HuH-7 (cell line): ENCODE measurements at regions not wholly inside any gene's neighbourhood (a gene's known extent, or its start where the extent isn't known, plus 50 kb on each side); places are given as distances from the start of the nearest gene placed in this dataset.
"Not testable (repeated sequence)": the region's sequence is repeated elsewhere in the genome, so short reads cannot be mapped to it uniquely, and the experiment has no call there.

Experiments
- DNase-seq: peaks from one replicate; pipeline ENCODE4 v3.0.0; 2011; ENCODE audit warnings: low spot score

GRCh38 chr5:109630093-109630492 lies 59.6 kb upstream of the MAN2A1 start:
- no peak for DNase-seq

GRCh38 chr5:109628591-109628990 lies 61.1 kb upstream of the MAN2A1 start:
- DNase-seq, result no peak

GRCh38 chr5:109621266-109621665 lies 68.5 kb upstream of the MAN2A1 start:
- not testable (repeated sequence) for DNase-seq

- no peak for DNase-seq
Observed at GRCh38 chr5:109620651-109621050, 69.1 kb upstream of the MAN2A1 start.

GRCh38 chr5:109619606-109620005 lies 70.1 kb upstream of the MAN2A1 start:
- no peak for DNase-seq

- DNase-seq, result no peak
Observed at GRCh38 chr5:109619021-109619460, 70.7 kb upstream of the MAN2A1 start.

- DNase-seq, result no peak
Observed at GRCh38 chr5:109614981-109615380, 74.7 kb upstream of the MAN2A1 start.

- no peak for DNase-seq
Observed at GRCh38 chr5:109614301-109614700, 75.4 kb upstream of the MAN2A1 start.

- DNase-seq, result no peak
Observed at GRCh38 chr5:109612278-109612905, 77.3 kb upstream of the MAN2A1 start.

- DNase-seq, result no peak
Observed at GRCh38 chr5:109611505-109611904, 78.2 kb upstream of the MAN2A1 start.

GRCh38 chr5:109611061-109611460 lies 78.7 kb upstream of the MAN2A1 start:
- no peak for DNase-seq

- DNase-seq, result no peak
Observed at GRCh38 chr5:109610581-109610980, 79.1 kb upstream of the MAN2A1 start.

- DNase-seq, result no peak
Observed at GRCh38 chr5:109605207-109605730, 84.5 kb upstream of the MAN2A1 start.

- DNase-seq, result no peak
Observed at GRCh38 chr5:109604758-109605157, 85.0 kb upstream of the MAN2A1 start.

GRCh38 chr5:109601736-109602135 lies 88.0 kb upstream of the MAN2A1 start:
- DNase-seq, result no peak

- DNase-seq, result no peak
Observed at GRCh38 chr5:109597893-109598292, 91.8 kb upstream of the MAN2A1 start.

- no peak for DNase-seq
Observed at GRCh38 chr5:109594217-109594616, 95.5 kb upstream of the MAN2A1 start.

GRCh38 chr5:109590799-109591198 lies 98.9 kb upstream of the MAN2A1 start:
- DNase-seq, result no peak

- no peak for DNase-seq
Observed at GRCh38 chr5:109589986-109590385, 99.7 kb upstream of the MAN2A1 start.

GRCh38 chr5:109589239-109589638 lies 100.5 kb upstream of the MAN2A1 start:
- no peak for DNase-seq

GRCh38 chr5:109588281-109589035 lies 101.3 kb upstream of the MAN2A1 start:
- no peak for DNase-seq

GRCh38 chr5:109584986-109585599 lies 104.6 kb upstream of the MAN2A1 start:
- no peak for DNase-seq

- DNase-seq, result no peak
Observed at GRCh38 chr5:109580225-109580624, 109.5 kb upstream of the MAN2A1 start.
